CD14-positive monocyte (primary cell): ENCODE measurements at regions not wholly inside any gene's neighbourhood (a gene's known extent, or its start where the extent isn't known, plus 50 kb on each side); places are given as distances from the start of the nearest gene placed in this dataset.

ENCODE experiments used
- DNase-seq, 3 donors: peaks; one replicate each; pipeline ENCODE4 v3.0.0-alpha.2; 2011 to 2022
- H2AFZ ChIP-seq: 2 replicates; pipeline ENCODE4 v1.6.0; 2012; ENCODE audit warnings: mild to moderate bottlenecking, low read depth, low read length, inconsistent platforms; ENCODE audit not compliant: insufficient read depth, poor library complexity, severe bottlenecking
- H3K27ac ChIP-seq, 2 donors: 1 replicate in 1 of 2; 2 replicates in 1 of 2; pipeline ENCODE4 v1.5.1; 2012 to 2013; ENCODE audit warnings: low read length in 2 of 2, control low read depth in 1 of 2, inconsistent platforms in 1 of 2, low read depth in 1 of 2, mild to moderate bottlenecking in 1 of 2
- H3K27me3 ChIP-seq, 2 donors: one replicate each; pipeline versions ENCODE4 v1.6.0 to v1.6.1; 2011 to 2013; ENCODE audit warnings: low read length in 2 of 2; ENCODE audit not compliant: control insufficient read depth in 2 of 2, insufficient read depth in 2 of 2
- H3K36me3 ChIP-seq, 2 donors: replicated peaks in 1 of 2; 1 replicate in 1 of 2; 2 replicates in 1 of 2; pipeline versions ENCODE4 v1.5.1 to v1.6.1; 2012 to 2013; ENCODE audit warnings: low read length in 2 of 2, control low read depth in 1 of 2, inconsistent platforms in 1 of 2, mild to moderate bottlenecking in 1 of 2; ENCODE audit not compliant: insufficient read depth in 2 of 2, control insufficient read depth in 1 of 2
- H3K4me1 ChIP-seq, 2 donors: 1 replicate in 1 of 2; 2 replicates in 1 of 2; pipeline versions ENCODE4 v1.5.1 to v1.6.1; 2012 to 2013; ENCODE audit warnings: low read length in 2 of 2, control low read depth in 1 of 2, inconsistent platforms in 1 of 2, mild to moderate bottlenecking in 1 of 2, moderate library complexity in 1 of 2; ENCODE audit not compliant: insufficient read depth in 2 of 2, control insufficient read depth in 1 of 2
- H3K4me2 ChIP-seq: replicated peaks from 2 replicates; pipeline ENCODE3; 2012; ENCODE audit warnings: low read length, moderate library complexity, mild to moderate bottlenecking; ENCODE audit not compliant: poor library complexity, severe bottlenecking; ENCODE audit errors: extremely low read depth
- H3K4me3 ChIP-seq, 3 experiments: fragments of 200-600 bp in 1 of 3; sonication (generic) in 1 of 3; replicated peaks in 1 of 3; 1 replicate in 2 of 3; 2 replicates in 1 of 3; pipeline ENCODE4 v1.5.1; 2011 to 2013; ENCODE audit warnings: low read length in 3 of 3, mild to moderate bottlenecking in 3 of 3, control low read depth in 2 of 3, low read depth in 2 of 3, inconsistent platforms in 1 of 3, moderate library complexity in 1 of 3
- H3K79me2 ChIP-seq: 2 replicates; pipeline ENCODE4 v1.6.0; 2012; ENCODE audit warnings: mild to moderate bottlenecking, control low read depth, inconsistent platforms, low read length, moderate library complexity; ENCODE audit not compliant: insufficient read depth
- H3K9ac ChIP-seq: 2 replicates; pipeline ENCODE4 v1.6.0; 2017; ENCODE audit warnings: low read length, mild to moderate bottlenecking; ENCODE audit not compliant: insufficient read depth, poor library complexity, severe bottlenecking
- H3K9me3 ChIP-seq, 2 donors: replicated peaks in 1 of 2; 1 replicate in 1 of 2; 2 replicates in 1 of 2; pipeline versions ENCODE4 v1.5.1 to v1.6.1; 2012 to 2013; ENCODE audit warnings: low read length in 2 of 2, control low read depth in 1 of 2; ENCODE audit not compliant: control insufficient read depth in 1 of 2, insufficient read depth in 1 of 2
- H4K20me1 ChIP-seq: 2 replicates; pipeline ENCODE4 v1.6.0; 2012; ENCODE audit warnings: mild to moderate bottlenecking, low read length, control low read depth, moderate library complexity; ENCODE audit not compliant: insufficient read depth
- H3K27ac Mint-ChIP-seq, 7 donors: one replicate each; pipeline ENCODE4 v1.8.0; 2020; ENCODE audit warnings: mild to moderate bottlenecking in 7 of 7, mixed read lengths in 7 of 7, moderate library complexity in 6 of 7, inconsistent platforms in 2 of 7
- H3K27me3 Mint-ChIP-seq, 3 donors: one replicate each; pipeline ENCODE4 v1.8.0; 2021 to 2022; ENCODE audit warnings: low read depth in 3 of 3, mild to moderate bottlenecking in 3 of 3, mixed read lengths in 3 of 3, moderate library complexity in 3 of 3, inconsistent platforms in 1 of 3
- H3K36me3 Mint-ChIP-seq, 2 donors: one replicate each; pipeline ENCODE4 v1.8.0; 2020; ENCODE audit warnings: mixed read lengths in 2 of 2, inconsistent platforms in 1 of 2, mild to moderate bottlenecking in 1 of 2
- H3K4me1 Mint-ChIP-seq: one replicate; pipeline ENCODE4 v1.8.0; 2020; ENCODE audit warnings: mild to moderate bottlenecking, mixed read lengths
- H3K4me3 Mint-ChIP-seq, 2 donors: one replicate each; pipeline ENCODE4 v1.8.0; 2020; ENCODE audit warnings: mild to moderate bottlenecking in 2 of 2, mixed read lengths in 2 of 2, moderate library complexity in 1 of 2
- H3K9me3 Mint-ChIP-seq, 7 donors: one replicate each; pipeline ENCODE4 v1.8.0; 2020 to 2022; ENCODE audit warnings: mixed read lengths in 7 of 7, mild to moderate bottlenecking in 6 of 7, moderate library complexity in 6 of 7, inconsistent platforms in 2 of 7
- CTCF ChIP-seq: fragments of 200-600 bp; IDR thresholded peaks from one replicate; pipeline ENCODE4 v1.8.0; 2022; ENCODE audit warnings: antibody characterized with exemption, mild to moderate bottlenecking
- WGBS: methylation state at CpG from one replicate; pipeline ENCODE4 v1.1.5; 2013; ENCODE audit warnings: missing lambda C conversion rate; ENCODE audit not compliant: insufficient coverage; 5-methylcytosine and 5-hydroxymethylcytosine counted together
- intact Hi-C, 2 donors: fragments of 100-400 bp; cut with micrococcal nuclease; formaldehyde crosslinking; loops; one replicate each; pipeline versions ENCODE4 v1.15.0 to v1.15.1; 2023

GRCh38 chr6:96735332-96735731 is 101.9 kb downstream of the GPR63 start:
- no peaks in the 10 kb centered on the region for H4K20me1 ChIP-seq
- H3K27ac ChIP-seq: no peak overlapping the region
- no peak overlapping the region for H3K9ac ChIP-seq
- H3K4me1 Mint-ChIP-seq: no peaks in the 10 kb centered on the region
- H3K27ac Mint-ChIP-seq: no peak overlapping the region
- H3K36me3 ChIP-seq: no peaks in the 10 kb centered on the region
- no peak overlapping the region for H3K4me3 Mint-ChIP-seq
- TF ChIP-seq CTCF: no peak
- H3K36me3 Mint-ChIP-seq: no peaks in the 10 kb centered on the region
- no peaks in the 10 kb centered on the region for H3K27me3 ChIP-seq
- no peak overlapping the region for H2AFZ ChIP-seq
- WGBS: no CpG with 5 or more reads among the region's 3 CpGs
- H3K9me3 ChIP-seq: no peaks in the 10 kb centered on the region
- intact Hi-C loops: no loop called here
- DNase-seq: no peak
- no peak overlapping the region for H3K4me2 ChIP-seq
- H3K27me3 Mint-ChIP-seq: peaks cover 0 to 2% (median 0%) of the 10 kb centered on the region in 3 donors
- no peak overlapping the region for H3K4me3 ChIP-seq
- H3K4me1 ChIP-seq: no peaks in the 10 kb centered on the region
- H3K9me3 Mint-ChIP-seq: peaks cover 0 to 8% (median 0%) of the 10 kb centered on the region in 7 donors
- no peaks in the 10 kb centered on the region for H3K79me2 ChIP-seq

GRCh38 chr6:96727144-96727543 is 110.1 kb downstream of the GPR63 start:
- intact Hi-C loops: no loop called here
- no peak for TF ChIP-seq CTCF
- no peak for DNase-seq
- Histone ChIP-seq H4K20me1 (no peaks in the 10 kb centered on the region), H3K4me1 (no peaks in the 10 kb centered on the region), H3K36me3 (no peaks in the 10 kb centered on the region), H3K4me3 (no peak overlapping the region), H3K4me2 (no peak overlapping the region), H2AFZ (no peak overlapping the region), H3K9me3 (no peaks in the 10 kb centered on the region), H3K27me3 (no peaks in the 10 kb centered on the region), H3K9ac (no peak overlapping the region), H3K27ac (no peak overlapping the region), H3K79me2 (no peaks in the 10 kb centered on the region)
- Mint-ChIP-seq H3K36me3 (no peaks in the 10 kb centered on the region), H3K9me3 (peaks cover 0 to 5% (median 0%) of the 10 kb centered on the region in 7 donors), H3K27ac (no peak overlapping the region), H3K27me3 (peaks cover 0 to 1% (median 0%) of the 10 kb centered on the region in 3 donors), H3K4me1 (no peaks in the 10 kb centered on the region), H3K4me3 (no peak overlapping the region)
